GM18526 (cell line): ENCODE measurements at regions not wholly inside any gene's neighbourhood (a gene's known extent, or its start where the extent isn't known, plus 50 kb on each side); places are given as distances from the start of the nearest gene placed in this dataset.

ENCODE experiments used
- POLR2A ChIP-seq: IDR thresholded peaks from 3 replicates; pipeline ENCODE4 v1.6.1; 2011; ENCODE audit not compliant: insufficient read length; ENCODE audit errors: extremely low read depth

DNA sequence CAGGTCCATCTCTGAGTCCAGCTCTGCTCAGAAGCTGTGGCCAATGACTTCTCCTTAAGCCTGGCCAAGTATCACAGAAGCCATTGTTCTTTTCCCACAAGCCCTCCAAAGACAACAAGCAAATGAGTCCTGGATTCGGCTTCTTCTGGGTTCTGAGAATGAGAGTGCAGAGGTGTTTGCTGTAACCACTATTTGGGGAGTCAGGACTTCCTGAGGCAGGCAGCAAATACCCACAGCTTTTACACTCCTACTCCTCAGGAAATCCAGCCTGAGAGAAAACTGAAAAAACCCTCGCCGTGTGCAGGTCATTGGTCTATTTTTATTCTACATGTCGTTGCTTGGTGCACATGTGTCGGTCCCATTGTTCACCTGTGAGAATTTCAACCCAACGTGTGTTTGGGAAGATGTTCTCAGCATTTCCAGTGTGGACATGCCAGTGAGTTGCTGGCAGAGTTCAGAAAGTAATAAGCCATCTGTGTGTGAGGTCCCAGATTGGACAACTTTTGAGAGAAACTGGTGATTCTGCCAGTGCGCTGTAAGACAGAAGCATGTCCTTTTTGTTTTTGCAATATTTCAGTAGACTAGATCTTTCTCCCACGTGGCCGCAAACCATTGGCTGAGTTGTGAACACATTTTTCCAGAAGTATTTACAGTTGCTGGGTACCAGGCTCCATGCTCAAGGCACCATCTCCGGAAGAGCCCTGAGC, 121.6 kb upstream of the LYZL2 start:
- TF ChIP-seq POLR2A, result no peak

DNA sequence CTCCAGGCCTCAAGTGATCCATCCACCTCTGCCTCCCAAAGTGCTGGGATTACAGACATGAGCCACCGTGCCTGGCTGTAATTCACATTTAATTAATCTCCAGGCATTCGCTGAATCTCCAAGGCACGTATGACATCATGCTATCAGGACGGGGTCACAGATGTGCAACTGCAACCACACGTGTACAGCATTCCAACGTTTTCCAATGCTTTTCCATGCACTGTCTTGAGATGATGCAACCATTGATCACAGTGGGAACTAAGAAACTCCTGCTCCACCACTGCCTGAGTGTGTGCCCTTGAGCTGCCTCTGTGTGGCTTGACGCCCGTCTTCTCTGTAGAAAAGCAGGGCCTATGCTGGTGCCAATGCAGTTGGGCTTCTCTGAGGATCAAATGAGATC, 119.8 kb upstream of the LYZL2 start:
- TF ChIP-seq POLR2A, result no peak

DNA sequence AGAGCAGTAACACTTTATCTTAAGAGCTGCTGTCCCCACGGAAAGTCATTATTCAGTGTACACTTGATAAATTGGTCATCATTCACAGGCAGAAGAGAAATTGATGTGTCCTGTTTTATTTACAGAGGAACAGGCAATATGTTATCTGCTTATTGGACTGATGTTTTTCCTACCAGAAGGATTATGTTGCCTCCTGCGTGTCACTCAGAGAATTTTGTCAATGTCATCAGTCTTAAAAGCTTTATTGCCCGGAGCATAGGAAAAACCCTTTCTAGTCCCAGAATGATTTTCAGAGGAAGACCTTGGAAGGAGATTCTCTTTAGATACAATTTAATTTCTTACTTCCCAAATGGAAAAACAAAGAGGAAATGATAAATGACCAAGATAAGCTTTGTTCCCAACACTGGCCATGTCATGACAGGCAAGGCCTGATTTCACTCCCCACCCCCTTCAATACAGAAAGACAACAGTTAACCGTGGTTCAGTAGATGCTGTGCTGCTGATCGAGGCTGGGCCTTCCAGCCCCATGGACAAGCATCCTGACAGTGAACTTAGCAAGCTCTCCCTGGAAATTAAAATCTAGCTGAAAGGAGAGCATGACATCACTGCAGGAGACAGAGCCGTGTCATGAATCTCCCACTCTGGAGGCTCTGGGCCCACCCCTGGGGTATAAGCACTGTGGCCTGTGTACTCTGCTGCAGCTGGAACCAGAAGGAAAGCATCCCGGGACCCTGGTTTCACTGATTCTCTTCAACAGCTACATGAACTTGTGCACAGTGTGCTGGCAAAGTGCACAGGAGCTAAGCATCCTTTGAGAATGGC, 118.8 kb upstream of the LYZL2 start:
- TF ChIP-seq POLR2A, result no peak

DNA sequence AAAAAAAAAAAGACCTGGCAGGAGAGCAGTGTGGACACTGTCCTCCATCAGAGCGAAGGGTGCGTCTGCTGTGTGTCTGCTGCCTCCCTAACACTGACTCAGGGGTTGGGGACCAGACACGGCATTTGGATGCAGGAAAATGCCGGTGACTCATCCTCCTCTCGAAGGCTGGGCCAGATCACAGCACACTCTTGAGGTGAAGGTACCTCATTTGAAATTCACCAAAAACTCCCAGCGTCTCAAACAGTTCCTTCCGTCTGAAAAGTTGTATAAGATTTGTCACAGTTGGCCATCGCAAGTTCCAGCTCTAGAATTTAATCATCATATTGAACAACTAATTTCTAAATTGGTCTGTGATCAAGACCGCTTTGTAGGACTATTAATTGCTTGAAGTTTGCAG, 118.1 kb upstream of the LYZL2 start:
- TF ChIP-seq POLR2A, result no peak

DNA sequence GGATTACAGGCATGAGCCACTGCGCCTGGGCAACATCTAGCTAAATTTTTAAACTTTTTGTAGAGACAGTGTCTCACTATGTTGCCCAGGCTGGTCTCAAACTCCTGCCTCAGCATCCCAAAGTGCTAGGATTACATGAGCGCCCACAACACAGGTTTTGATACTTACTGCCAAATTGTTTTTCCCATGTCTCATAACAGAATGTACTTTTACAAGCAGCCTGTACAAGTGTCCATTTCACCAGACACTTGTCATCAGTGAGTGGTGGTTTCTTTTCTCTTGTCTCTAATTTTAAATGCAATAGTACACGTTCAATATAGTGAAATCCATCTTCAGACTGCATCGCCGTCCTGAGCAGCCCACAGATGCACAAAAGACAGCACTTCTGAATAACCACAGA, 116.4 kb upstream of the LYZL2 start:
- no peak for TF ChIP-seq POLR2A

DNA sequence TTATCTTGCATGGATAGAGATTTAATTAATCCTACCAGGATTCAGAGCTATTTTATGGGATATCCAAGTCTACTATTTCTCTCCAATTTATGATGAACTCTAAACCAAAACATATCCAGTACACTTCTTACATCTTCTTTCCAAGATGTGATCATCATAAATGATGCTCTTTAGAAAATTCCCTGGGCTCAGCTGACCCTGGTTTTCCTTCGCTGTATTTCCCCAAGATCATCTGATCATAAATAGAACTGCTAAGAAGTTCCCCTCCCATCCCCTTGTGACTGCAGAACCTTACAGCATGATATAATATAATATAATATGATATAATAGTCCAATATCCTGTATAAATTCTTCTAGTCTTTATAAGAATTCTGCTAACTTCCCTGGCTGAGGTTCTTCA, 114.6 kb upstream of the LYZL2 start:
- TF ChIP-seq POLR2A, result no peak

DNA sequence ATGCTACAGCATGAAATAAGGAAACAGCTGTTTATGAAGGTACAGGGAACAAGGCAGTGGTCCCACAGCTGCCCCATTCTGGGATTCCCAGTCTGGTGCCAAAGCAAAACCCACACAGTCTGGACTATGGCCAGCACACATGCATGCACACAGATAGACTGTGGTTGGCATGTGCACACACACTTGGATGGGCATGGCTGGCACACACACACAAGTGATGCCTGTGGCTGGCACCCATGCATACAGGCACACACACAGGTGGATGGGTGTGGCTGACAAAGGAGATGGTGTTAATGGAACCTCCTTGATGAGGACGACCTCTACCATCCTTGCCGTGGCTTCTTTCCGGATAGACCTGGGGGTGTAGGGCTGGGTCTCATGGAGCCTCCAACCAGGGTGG, 114.0 kb upstream of the LYZL2 start:
- TF ChIP-seq POLR2A, result no peak

DNA sequence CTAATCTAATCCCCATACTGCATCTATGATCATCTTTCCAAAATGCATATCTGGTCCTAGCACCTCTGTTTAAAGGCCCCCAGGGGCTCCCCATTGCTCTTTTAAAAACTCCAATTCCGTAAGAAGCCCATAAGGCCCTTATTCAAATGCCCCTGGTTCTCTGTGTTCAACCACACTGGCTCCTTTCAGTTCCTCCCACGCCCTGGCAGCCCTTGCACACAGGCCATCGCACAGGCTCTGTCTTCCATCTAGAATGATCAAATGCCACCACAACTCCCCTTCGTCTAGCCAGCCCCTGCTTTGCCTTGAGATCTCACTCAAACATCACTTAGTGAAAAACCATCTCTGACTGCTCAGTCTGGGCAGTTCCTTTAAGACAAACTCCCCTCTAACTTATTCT, 112.9 kb upstream of the LYZL2 start:
- no peak for TF ChIP-seq POLR2A

DNA sequence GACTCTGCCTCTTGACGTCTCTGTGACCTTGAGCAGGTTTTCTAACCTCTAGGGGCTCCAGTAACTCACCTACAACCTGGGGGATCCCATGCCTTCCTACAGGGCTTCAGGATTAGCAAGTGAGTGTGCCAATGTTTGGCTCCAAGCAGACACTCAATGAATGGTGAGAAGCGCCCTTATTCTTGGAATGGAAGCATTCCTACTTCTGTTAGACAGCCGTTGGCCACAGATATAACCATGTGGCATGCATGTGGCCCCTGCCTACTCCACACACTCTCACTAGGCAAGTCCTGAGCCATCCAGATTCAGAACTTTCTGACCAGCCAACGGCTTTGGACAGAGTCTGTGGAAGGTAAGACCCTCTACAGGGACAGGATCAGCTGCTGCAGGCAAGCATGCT, 108.9 kb upstream of the LYZL2 start:
- TF ChIP-seq POLR2A, result no peak

DNA sequence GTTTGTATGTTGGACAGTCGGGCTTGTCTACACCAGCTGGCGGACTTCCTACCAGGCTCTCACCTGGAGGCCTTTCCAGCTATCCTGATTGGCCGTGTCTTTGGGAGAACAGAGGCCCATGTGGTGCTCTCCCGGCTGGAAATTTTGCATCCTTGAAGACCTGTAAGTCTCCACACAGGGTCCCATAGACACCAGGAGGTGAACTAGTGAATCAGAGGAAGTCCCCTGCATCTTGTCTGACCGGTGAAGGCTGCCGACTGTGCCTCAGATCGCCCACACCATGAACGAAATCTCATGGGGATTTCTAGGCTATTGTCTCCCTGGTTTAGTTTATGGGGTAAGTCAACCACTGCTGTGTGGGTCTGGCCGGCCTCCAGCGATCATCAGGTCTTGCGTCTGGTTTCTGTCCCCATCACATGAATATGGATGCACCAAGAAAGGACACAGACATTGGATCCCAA, 108.4 kb upstream of the LYZL2 start:
- TF ChIP-seq POLR2A, result no peak

DNA sequence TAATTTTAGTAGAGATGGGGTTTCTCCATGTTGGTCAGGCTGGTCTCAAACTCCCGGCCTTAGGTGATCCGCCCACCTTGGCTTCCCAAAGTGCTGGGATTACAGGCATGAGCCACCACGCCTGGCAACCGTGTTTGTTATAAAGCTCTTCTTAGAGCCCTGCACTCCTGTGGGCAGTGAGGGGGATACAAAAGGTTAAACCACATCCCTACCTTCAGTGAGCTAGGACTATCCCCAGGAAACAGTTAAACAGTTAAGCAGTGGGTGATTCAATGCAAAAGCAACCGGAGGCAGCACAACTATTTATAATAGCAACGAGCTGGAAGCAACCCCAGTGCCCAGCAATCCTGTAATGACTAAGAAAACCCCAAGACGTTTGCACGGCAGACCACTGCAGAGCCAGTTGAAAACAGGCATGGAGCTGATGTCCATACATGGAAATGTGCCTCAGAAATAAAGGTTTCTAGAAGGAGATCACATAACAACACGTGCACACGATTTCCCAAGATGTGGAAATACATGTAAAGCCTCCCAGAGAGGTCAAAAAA, 107.2 kb upstream of the LYZL2 start:
- TF ChIP-seq POLR2A, result no peak

DNA sequence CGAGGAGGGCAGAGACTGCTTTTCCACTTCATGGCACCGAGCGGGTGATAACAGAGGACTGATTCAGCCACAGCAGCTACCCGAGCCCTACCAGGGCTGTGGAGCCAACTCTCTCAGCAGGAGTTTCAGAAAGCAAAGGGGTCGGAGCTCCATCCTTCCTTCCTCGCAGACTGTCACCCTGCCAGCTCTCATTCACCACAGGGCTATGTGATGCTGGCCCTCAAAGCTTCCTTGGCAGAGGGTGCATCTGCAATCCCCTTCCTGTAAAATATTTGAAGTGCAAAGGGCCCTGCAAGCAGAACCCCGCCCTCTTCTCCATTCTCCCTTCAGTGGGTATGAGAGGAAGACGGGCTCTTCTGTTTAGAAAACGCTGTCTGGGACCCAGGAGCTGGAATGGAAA, 105.3 kb upstream of the LYZL2 start:
- no peak for TF ChIP-seq POLR2A

DNA sequence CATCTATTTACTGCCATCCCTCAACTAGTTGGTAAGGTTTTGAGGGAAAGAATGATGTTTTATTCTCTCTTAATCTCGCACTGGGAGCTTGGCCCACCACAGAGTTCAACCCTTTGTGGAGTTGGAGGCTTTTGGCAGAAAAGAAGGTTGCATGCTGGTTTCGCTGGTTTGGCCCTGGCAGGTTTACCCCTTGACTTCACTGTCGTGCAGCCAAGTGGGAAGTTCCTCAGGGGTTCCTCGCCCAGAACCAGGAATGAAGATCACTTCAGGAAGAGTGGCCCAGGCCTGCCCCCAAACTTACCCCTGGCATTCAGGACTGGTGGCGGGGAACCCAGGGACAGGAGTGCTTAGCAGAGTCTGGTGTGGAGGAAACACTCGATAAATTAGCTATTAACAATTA, 103.1 kb upstream of the LYZL2 start:
- no peak for TF ChIP-seq POLR2A

DNA sequence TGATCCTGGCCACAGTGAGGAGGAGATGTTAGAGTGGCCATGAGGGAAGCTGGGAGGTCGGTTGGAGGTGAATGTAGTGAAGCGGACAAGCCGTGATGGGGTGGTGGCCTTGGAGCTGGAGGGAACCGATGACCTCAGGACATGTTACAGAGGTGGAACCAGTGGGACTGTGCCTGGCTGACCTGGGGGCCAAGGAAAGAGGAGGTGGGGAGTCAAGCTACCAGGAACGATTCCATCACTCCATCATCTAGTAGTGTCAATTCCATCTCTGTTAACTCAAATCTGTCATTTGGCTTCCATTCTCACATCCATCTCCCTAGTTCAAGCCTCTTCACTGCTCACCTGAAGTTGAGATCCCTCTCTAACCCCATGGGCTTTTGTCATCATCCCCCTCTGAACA, 102.4 kb upstream of the LYZL2 start:
- TF ChIP-seq POLR2A, result no peak

DNA sequence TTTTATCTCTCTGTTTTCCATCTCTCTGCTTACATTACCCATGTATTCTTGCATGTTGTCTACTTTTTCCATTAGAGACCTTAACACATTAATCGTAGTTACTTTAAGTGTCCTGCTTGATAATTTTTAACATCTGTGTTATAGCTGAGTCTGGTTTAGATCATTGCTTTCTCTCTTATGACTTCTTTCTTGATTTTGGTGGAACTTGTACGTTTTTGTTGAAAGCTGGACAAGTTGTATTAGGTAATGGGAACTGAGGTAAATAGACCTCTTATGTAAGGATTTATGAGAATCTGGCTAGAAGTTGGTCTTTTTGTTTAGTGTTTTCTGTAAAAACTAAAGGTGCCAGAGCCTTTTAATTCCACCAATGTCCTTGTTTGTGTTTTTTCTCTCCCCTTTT, 100.8 kb upstream of the LYZL2 start:
- TF ChIP-seq POLR2A, result no peak

DNA sequence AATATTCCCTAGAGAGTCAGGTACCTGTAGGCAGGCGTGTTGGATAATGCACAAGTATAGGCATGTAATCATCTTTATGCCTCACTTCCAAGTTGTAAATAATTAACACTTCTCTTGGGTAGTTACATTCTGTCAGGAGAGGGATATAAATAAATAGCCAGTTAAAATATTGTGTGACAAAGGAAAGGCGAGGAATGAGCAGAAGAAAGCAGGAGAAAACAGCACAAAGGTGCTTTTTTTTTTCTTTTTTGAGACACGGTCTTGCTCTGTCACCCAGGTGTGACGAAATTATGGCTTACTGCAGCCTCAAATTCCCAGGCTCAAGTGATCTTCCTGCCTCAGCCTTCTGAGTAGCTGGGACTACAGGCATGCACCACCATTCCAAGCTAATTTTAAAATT, 99.2 kb upstream of the LYZL2 start:
- no peak for TF ChIP-seq POLR2A
